Transverse colon (tissue), 4 donors: ENCODE measurements at regions not wholly inside any gene's neighbourhood (a gene's known extent, or its start where the extent isn't known, plus 50 kb on each side); places are given as distances from the start of the nearest gene placed in this dataset.

Source experiments
- DNase-seq: peaks from one replicate; pipeline ENCODE4 v3.0.0-alpha.2; 2019
- H3K27ac ChIP-seq, 4 donors: fragments of 200-600 bp; sonication (generic); 2 replicates each; pipeline ENCODE4 v1.5.1; 2016 to 2018; ENCODE audit warnings: inconsistent platforms in 4 of 4
- H3K27me3 ChIP-seq: fragments of 200-600 bp; sonication (generic); 2 replicates; pipeline ENCODE4 v1.5.1; 2017; ENCODE audit warnings: inconsistent platforms
- H3K36me3 ChIP-seq, 4 donors: fragments of 200-600 bp; sonication (generic); 2 replicates each; pipeline ENCODE4 v1.5.1; 2017 to 2019; ENCODE audit warnings: inconsistent platforms in 4 of 4
- H3K4me1 ChIP-seq, 4 donors: fragments of 200-600 bp; sonication (generic); 2 replicates each; pipeline ENCODE4 v1.5.1; 2017 to 2020; ENCODE audit warnings: inconsistent platforms in 4 of 4
- H3K4me3 ChIP-seq, 4 donors: fragments of 200-600 bp; sonication (generic); 1 replicate in 1 of 4; 2 replicates in 3 of 4; pipeline versions ENCODE4 v1.5.1 to v1.6.1; 2017 to 2019; ENCODE audit warnings: inconsistent platforms in 4 of 4
- H3K9me3 ChIP-seq, 2 donors: fragments of 200-600 bp; sonication (generic); 2 replicates each; pipeline ENCODE4 v1.5.1; 2017 to 2019; ENCODE audit warnings: inconsistent platforms in 2 of 2
- CTCF ChIP-seq, 5 experiments: fragments of 200-600 bp in 3 of 5; fragments of 450-650 bp in 2 of 5; sonication (generic) in 3 of 5; IDR thresholded peaks; 1 replicate in 2 of 5; 2 replicates in 3 of 5; pipeline ENCODE4 v1.5.1; 2016 to 2017; ENCODE audit warnings: antibody characterized with exemption in 5 of 5, inconsistent platforms in 3 of 5, mild to moderate bottlenecking in 2 of 5, moderate library complexity in 1 of 5
- EP300 ChIP-seq: sonication (generic); formaldehyde crosslinking; IDR thresholded peaks from one replicate; pipeline ENCODE4 v1.6.1; 2017; ENCODE audit warnings: antibody characterized with exemption, low read depth
- POLR2A ChIP-seq: fragments of 450-650 bp; IDR thresholded peaks from one replicate; pipeline ENCODE4 v1.6.1; 2016; ENCODE audit warnings: antibody characterized with exemption, mild to moderate bottlenecking, moderate library complexity
- POLR2AphosphoS5 ChIP-seq, 3 donors: sonication (generic); formaldehyde crosslinking; IDR thresholded peaks; one replicate each; pipeline ENCODE4 v1.6.1; 2016; ENCODE audit warnings: antibody characterized with exemption in 3 of 3
- WGBS, 2 donors: methylation state at CpG; one replicate each; pipeline ENCODE4 v1.1.5; 2018; ENCODE audit warnings: low coverage in 1 of 2; 5-methylcytosine and 5-hydroxymethylcytosine counted together
- in situ Hi-C, 4 donors: fragments of 200-750 bp; cut with MboI; loops; one replicate each; pipeline versions ENCODE4 v1.15.0 to v1.15.1; 2017; ENCODE audit warnings: low sequenced_read_pairs in 3 of 4, low pct_ligation_motif_present in 1 of 4, low pct_unique_long_range_greater_than_20kb in 1 of 4
- intact Hi-C: fragments of 100-400 bp; cut with DNase I; formaldehyde crosslinking; loops from one replicate; pipeline ENCODE4 v1.15.1; 2023; ENCODE audit warnings: low total_unique reads

- Histone ChIP-seq H3K4me3 (no peak overlapping the region), H3K4me1 (peaks cover 0 to under 1% (median 0%) of the 10 kb centered on the region in 4 donors), H3K27ac (no peak overlapping the region), H3K36me3 (no peaks in the 10 kb centered on the region), H3K9me3 (no peaks in the 10 kb centered on the region), H3K27me3 (peaks cover 8% of the 10 kb centered on the region)
- TF ChIP-seq POLR2AphosphoS5 (IDR thresholded peaks at IDR 0.05) (no peak), POLR2A (no peak), CTCF (IDR thresholded peaks at IDR 0.05) (no peak), EP300 (no peak)
- DNase-seq, result no peak
- 74 to 77% methylated on average over 3 to 4 of the region's 4 CpGs for WGBS, 2 donors
- intact Hi-C loops (no loop called here), in situ Hi-C loops (no loop called here)
Observed at GRCh38 chr20:47862574-47863240, 77.4 kb upstream of the SULF2 start.

GRCh38 chr20:47861116-47861515, 75.8 kb upstream of the SULF2 start:
- no peaks in the 10 kb centered on the region for H3K9me3 ChIP-seq
- H3K4me3 ChIP-seq, result no peak overlapping the region
- H3K27ac ChIP-seq, result no peak overlapping the region
- H3K4me1 ChIP-seq, result peaks cover 0 to 7% (median 0%) of the 10 kb centered on the region in 4 donors
- intact Hi-C loops, result no loop called here
- in situ Hi-C loops, result no loop called here
- TF ChIP-seq POLR2AphosphoS5 (IDR thresholded peaks at IDR 0.05) (no peak), POLR2A (no peak), EP300 (no peak), CTCF (IDR thresholded peaks at IDR 0.05) (no peak)
- H3K27me3 ChIP-seq, result peaks cover 8% of the 10 kb centered on the region
- no peak for DNase-seq
- 75 to 85% methylated on average over 1 to 5 of the region's 5 CpGs for WGBS, 2 donors
- H3K36me3 ChIP-seq, result no peaks in the 10 kb centered on the region

- in situ Hi-C loops (no loop called here), intact Hi-C loops (no loop called here)
- TF ChIP-seq EP300 (no peak), POLR2A (no peak), CTCF (IDR thresholded peaks at IDR 0.05) (no peak), POLR2AphosphoS5 (IDR thresholded peaks at IDR 0.05) (no peak)
- H3K27ac ChIP-seq, result no peak overlapping the region
- H3K36me3 ChIP-seq, result no peaks in the 10 kb centered on the region
- no peak overlapping the region for H3K4me3 ChIP-seq
- peaks cover 0 to 7% (median 0%) of the 10 kb centered on the region in 4 donors for H3K4me1 ChIP-seq
- H3K27me3 ChIP-seq, result peaks cover 8% of the 10 kb centered on the region
- H3K9me3 ChIP-seq, result no peaks in the 10 kb centered on the region
- no peak for DNase-seq
- 85% methylated on average over 14 of the region's 14 CpGs; no CpG with 5 or more reads in 1 of the 2 donors for WGBS, 2 donors
Observed at GRCh38 chr20:47860049-47860830, 75.0 kb upstream of the SULF2 start.

- Histone ChIP-seq H3K4me3 (no peak overlapping the region), H3K27me3 (peaks cover 3% of the 10 kb centered on the region), H3K9me3 (no peaks in the 10 kb centered on the region), H3K27ac (peak overlapping the region in 1 of 4 donors; percentile 62), H3K36me3 (no peaks in the 10 kb centered on the region), H3K4me1 (peaks cover 0 to 7% (median 0%) of the 10 kb centered on the region in 4 donors)
- no peak for DNase-seq
- TF ChIP-seq CTCF (IDR thresholded peaks at IDR 0.05) (no peak), POLR2A (no peak), EP300 (no peak), POLR2AphosphoS5 (IDR thresholded peaks at IDR 0.05) (no peak)
- intact Hi-C loops (no loop called here), in situ Hi-C loops (no loop called here)
- WGBS, 2 donors, result 78 to 88% methylated on average over 4 to 6 of the region's 6 CpGs
Observed at GRCh38 chr20:47859278-47859677, 74.0 kb upstream of the SULF2 start.
